ENCODE measurements at regions not wholly inside any gene's neighbourhood (a gene's known extent, or its start where the extent isn't known, plus 50 kb on each side); places are given as distances from the start of the nearest gene placed in this dataset.
A peak's percentile ranks its signal among the peaks of the same experiment; 100 is the strongest.
"Not testable (repeated sequence)": the region's sequence is repeated elsewhere in the genome, so short reads cannot be mapped to it uniquely, and the experiment has no call there.

- Histone ChIP-seq H3K4me3 (no peak overlapping the region), H3K9me3 (no peaks in the 10 kb centered on the region), H3K36me3 (replicated peaks) (no peaks in the 10 kb centered on the region), H3K27me3 (ENCODE audit: low read depth) (no peaks in the 10 kb centered on the region), H3K4me1 (no peaks in the 10 kb centered on the region)
- no peak for DNase-seq (ENCODE audit: low spot score in 2 of 2)
- in situ Hi-C loops (cut with MboI; ENCODE audit: low sequenced_read_pairs), result no loop called here
These were observed 163.7 kb upstream of the RMP24 start for GRCh38 chr18:35808796-35809195.

GRCh38 chr18:35810520-35810919 lies 162.0 kb upstream of the RMP24 start:
- in situ Hi-C loops (cut with MboI; ENCODE audit: low sequenced_read_pairs), result no loop called here
- DNase-seq (ENCODE audit: low spot score in 2 of 2), result no peak
- H3K27me3 ChIP-seq (ENCODE audit: low read depth), result no peaks in the 10 kb centered on the region
- no peaks in the 10 kb centered on the region for H3K4me1 ChIP-seq
- no peaks in the 10 kb centered on the region for H3K36me3 ChIP-seq (replicated peaks)
- no peaks in the 10 kb centered on the region for H3K9me3 ChIP-seq
- H3K4me3 ChIP-seq, result no peak overlapping the region

- in situ Hi-C loops (cut with MboI; ENCODE audit: low sequenced_read_pairs), result no loop called here
- no peak for DNase-seq (ENCODE audit: low spot score in 2 of 2)
These were observed 160.6 kb upstream of the RMP24 start for GRCh38 chr18:35811896-35812295.

GRCh38 chr18:35815011-35815410 lies 157.5 kb upstream of the RMP24 start:
- H3K36me3 ChIP-seq (replicated peaks); H3K9me3 ChIP-seq; H3K4me1 ChIP-seq; DNase-seq (ENCODE audit: low spot score in 2 of 2); H3K4me3 ChIP-seq; H3K27me3 ChIP-seq (ENCODE audit: low read depth); in situ Hi-C loops (cut with MboI; ENCODE audit: low sequenced_read_pairs): not testable (repeated sequence)

More at GRCh38 chr18:35811896-35812295, 160.6 kb upstream of the RMP24 start:
- Histone ChIP-seq H3K27me3 (ENCODE audit: low read depth) (no peaks in the 10 kb centered on the region), H3K4me1 (no peaks in the 10 kb centered on the region), H3K4me3 (no peak overlapping the region), H3K9me3 (no peaks in the 10 kb centered on the region), H3K36me3 (replicated peaks) (no peaks in the 10 kb centered on the region)

- no peak for DNase-seq (ENCODE audit: low spot score in 2 of 2)
- H3K9me3 ChIP-seq, result no peaks in the 10 kb centered on the region; the same call in 1 of the 2 replicates
- H3K4me1 ChIP-seq, result no peaks in the 10 kb centered on the region; the same call in 1 of the 2 replicates
- H3K4me3 ChIP-seq, result no peak overlapping the region
- no peaks in the 10 kb centered on the region for H3K27me3 ChIP-seq (ENCODE audit: low read depth)
- no peaks in the 10 kb centered on the region for H3K36me3 ChIP-seq (replicated peaks)
- in situ Hi-C loops (cut with MboI; ENCODE audit: low sequenced_read_pairs), result no loop called here
These were observed 156.5 kb upstream of the RMP24 start for GRCh38 chr18:35816003-35816402.

GRCh38 chr18:35817604-35818352 lies 154.7 kb upstream of the RMP24 start:
- in situ Hi-C loops (cut with MboI; ENCODE audit: low sequenced_read_pairs), result no loop called here

GRCh38 chr18:35818353-35818667 lies 154.2 kb upstream of the RMP24 start:
- H3K27me3 ChIP-seq (ENCODE audit: low read depth), result no peaks in the 10 kb centered on the region
- H3K4me3 ChIP-seq, result no peak overlapping the region
- no peaks in the 10 kb centered on the region for H3K36me3 ChIP-seq (replicated peaks)
- no peaks in the 10 kb centered on the region; the same call in 1 of the 2 replicates for H3K4me1 ChIP-seq
- no peaks in the 10 kb centered on the region; the same call in 1 of the 2 replicates for H3K9me3 ChIP-seq
- DNase-seq (ENCODE audit: low spot score in 2 of 2), result no peak
- in situ Hi-C loops (cut with MboI; ENCODE audit: low sequenced_read_pairs), result no loop called here

More at GRCh38 chr18:35817604-35818352, 154.7 kb upstream of the RMP24 start:
- H3K27me3 ChIP-seq (ENCODE audit: low read depth), result no peaks in the 10 kb centered on the region
- H3K36me3 ChIP-seq (replicated peaks), result no peaks in the 10 kb centered on the region
- no peaks in the 10 kb centered on the region; the same call in 1 of the 2 replicates for H3K9me3 ChIP-seq
- H3K4me3 ChIP-seq, result no peak overlapping the region
- no peaks in the 10 kb centered on the region; the same call in 1 of the 2 replicates for H3K4me1 ChIP-seq
- DNase-seq (ENCODE audit: low spot score in 2 of 2), result no peak

- H3K27me3 ChIP-seq (ENCODE audit: low read depth), result no peaks in the 10 kb centered on the region
- no peak for DNase-seq (ENCODE audit: low spot score in 2 of 2)
- H3K36me3 ChIP-seq (replicated peaks), result no peaks in the 10 kb centered on the region
- peaks cover 23% of the 10 kb centered on the region for H3K4me1 ChIP-seq
- no peaks in the 10 kb centered on the region; the same call in 1 of the 2 replicates for H3K9me3 ChIP-seq
- no peak overlapping the region for H3K4me3 ChIP-seq
- in situ Hi-C loops (cut with MboI; ENCODE audit: low sequenced_read_pairs), result no loop called here
These were observed 150.1 kb upstream of the RMP24 start for GRCh38 chr18:35822413-35822812.

- Histone ChIP-seq H3K9me3 (peaks cover 12% of the 10 kb centered on the region), H3K36me3 (replicated peaks) (0 out of 2 replicates have a peak, but pooled peaks cover 3% of the 10 kb centered on the region), H3K4me3 (no peak overlapping the region), H3K27me3 (ENCODE audit: low read depth) (no peaks in the 10 kb centered on the region), H3K4me1 (peaks cover 33% of the 10 kb centered on the region)
- no peak for DNase-seq (ENCODE audit: low spot score in 2 of 2)
- in situ Hi-C loops (cut with MboI; ENCODE audit: low sequenced_read_pairs), result no loop called here
These were observed 146.0 kb upstream of the RMP24 start for GRCh38 chr18:35826477-35826876.

GRCh38 chr18:35827275-35827902 lies 145.1 kb upstream of the RMP24 start:
- peak; percentile 80 to 99 for DNase-seq (ENCODE audit: low spot score in 2 of 2)

GRCh38 chr18:35827903-35828275 lies 144.6 kb upstream of the RMP24 start:
- H3K4me3 ChIP-seq, result no peak overlapping the region
- 0 out of 2 replicates have a peak, but pooled peaks cover 3% of the 10 kb centered on the region for H3K36me3 ChIP-seq (replicated peaks)
- H3K4me1 ChIP-seq, result peaks cover 33% of the 10 kb centered on the region
- in situ Hi-C loops (cut with MboI; ENCODE audit: low sequenced_read_pairs), result no loop called here
- DNase-seq (ENCODE audit: low spot score in 2 of 2), result no peak
- H3K27me3 ChIP-seq (ENCODE audit: low read depth), result no peaks in the 10 kb centered on the region
- H3K9me3 ChIP-seq, result peaks cover 12% of the 10 kb centered on the region

More at GRCh38 chr18:35827275-35827902, 145.1 kb upstream of the RMP24 start:
- H3K36me3 ChIP-seq (replicated peaks), result 0 out of 2 replicates have a peak, but pooled peaks cover 3% of the 10 kb centered on the region
- H3K27me3 ChIP-seq (ENCODE audit: low read depth), result no peaks in the 10 kb centered on the region
- H3K4me1 ChIP-seq, result peaks cover 33% of the 10 kb centered on the region
- H3K9me3 ChIP-seq, result peaks cover 12% of the 10 kb centered on the region
- H3K4me3 ChIP-seq, result no peak overlapping the region
- in situ Hi-C loops (cut with MboI; ENCODE audit: low sequenced_read_pairs), result no loop called here

- in situ Hi-C loops (cut with MboI; ENCODE audit: low sequenced_read_pairs), result no loop called here
- Histone ChIP-seq H3K36me3 (replicated peaks) (0 out of 2 replicates have a peak, but pooled peaks cover 3% of the 10 kb centered on the region), H3K4me3 (no peak overlapping the region), H3K27me3 (ENCODE audit: low read depth) (no peaks in the 10 kb centered on the region), H3K4me1 (peaks cover 33% of the 10 kb centered on the region), H3K9me3 (peaks cover 19% of the 10 kb centered on the region)
- DNase-seq (ENCODE audit: low spot score in 2 of 2), result no peak
These were observed 143.9 kb upstream of the RMP24 start for GRCh38 chr18:35828591-35828990.

- no peak for DNase-seq (ENCODE audit: low spot score in 2 of 2)
- no peaks in the 10 kb centered on the region for H3K4me1 ChIP-seq
- no peaks in the 10 kb centered on the region for H3K36me3 ChIP-seq (replicated peaks)
- no peaks in the 10 kb centered on the region for H3K27me3 ChIP-seq (ENCODE audit: low read depth)
- in situ Hi-C loops (cut with MboI; ENCODE audit: low sequenced_read_pairs), result no loop called here
- no peak overlapping the region for H3K4me3 ChIP-seq
- peaks cover 7% of the 10 kb centered on the region for H3K9me3 ChIP-seq
These were observed 137.1 kb upstream of the RMP24 start for GRCh38 chr18:35835366-35835765.

- in situ Hi-C loops (cut with MboI; ENCODE audit: low sequenced_read_pairs), result no loop called here
- Histone ChIP-seq H3K27me3 (ENCODE audit: low read depth) (no peaks in the 10 kb centered on the region), H3K9me3 (peaks cover 7% of the 10 kb centered on the region), H3K36me3 (replicated peaks) (no peaks in the 10 kb centered on the region), H3K4me1 (no peaks in the 10 kb centered on the region), H3K4me3 (no peak overlapping the region)
- DNase-seq (ENCODE audit: low spot score in 2 of 2), result no peak
These were observed 136.6 kb upstream of the RMP24 start for GRCh38 chr18:35835833-35836232.

Data from HAP-1 (cell line).